Liver (tissue), 8 donors: ENCODE measurements at regions not wholly inside any gene's neighbourhood (a gene's known extent, or its start where the extent isn't known, plus 50 kb on each side); places are given as distances from the start of the nearest gene placed in this dataset.

Experiments used
- DNase-seq: peaks from one replicate; pipeline ENCODE4 v3.0.0-alpha.2; 2017; ENCODE audit warnings: low spot score
- H3K27ac ChIP-seq, 2 donors: one replicate each; pipeline ENCODE4 v1.7.0; 2013; ENCODE audit warnings: inconsistent platforms in 2 of 2, low read length in 2 of 2, control low read depth in 1 of 2, low read depth in 1 of 2, mild to moderate bottlenecking in 1 of 2
- H3K27me3 ChIP-seq, 4 donors: one replicate each; pipeline versions ENCODE4 v1.6.1 to v1.7.0; 2013; ENCODE audit warnings: low read length in 3 of 4, inconsistent platforms in 1 of 4, mild to moderate bottlenecking in 1 of 4, moderate library complexity in 1 of 4; ENCODE audit not compliant: control insufficient read depth in 4 of 4, insufficient read depth in 4 of 4
- H3K36me3 ChIP-seq, 4 donors: one replicate each; pipeline versions ENCODE4 v1.6.1 to v1.7.0; 2013; ENCODE audit warnings: low read length in 3 of 4, mild to moderate bottlenecking in 3 of 4, low read depth in 1 of 4, moderate library complexity in 1 of 4; ENCODE audit not compliant: control insufficient read depth in 4 of 4, insufficient read depth in 3 of 4
- H3K4me1 ChIP-seq, 4 donors: one replicate each; pipeline versions ENCODE4 v1.6.1 to v1.7.0; 2013; ENCODE audit warnings: low read length in 3 of 4, mild to moderate bottlenecking in 3 of 4, moderate library complexity in 1 of 4; ENCODE audit not compliant: control insufficient read depth in 4 of 4, insufficient read depth in 4 of 4
- H3K4me3 ChIP-seq, 3 donors: one replicate each; pipeline versions ENCODE4 v1.6.1 to v1.7.0; 2013; ENCODE audit warnings: low read length in 3 of 3, control low read depth in 1 of 3, low read depth in 1 of 3, mild to moderate bottlenecking in 1 of 3
- H3K9ac ChIP-seq, 2 donors: one replicate each; pipeline ENCODE4 v1.7.0; 2013; ENCODE audit warnings: low read length in 2 of 2, mild to moderate bottlenecking in 2 of 2, moderate library complexity in 2 of 2, control low read depth in 1 of 2, low read depth in 1 of 2
- H3K9me3 ChIP-seq, 4 donors: one replicate each; pipeline versions ENCODE4 v1.6.1 to v1.7.0; 2013; ENCODE audit warnings: low read length in 3 of 4; ENCODE audit not compliant: control insufficient read depth in 4 of 4
- EGR1 ChIP-seq, 2 donors: IDR thresholded peaks; 2 replicates each; pipeline ENCODE4 v1.6.1; 2016 to 2018; ENCODE audit warnings: antibody characterized with exemption in 2 of 2, low read depth in 2 of 2
- FOXA1 ChIP-seq: IDR thresholded peaks from 2 replicates; pipeline ENCODE4 v1.6.1; 2016; ENCODE audit warnings: antibody characterized with exemption
- FOXA2 ChIP-seq: IDR thresholded peaks from 2 replicates; pipeline ENCODE4 v1.6.1; 2016; ENCODE audit warnings: antibody characterized with exemption
- GABPA ChIP-seq, 2 donors: IDR thresholded peaks in 1 of 2; conservative IDR thresholded peaks in 1 of 2; 2 replicates each; pipeline ENCODE4 v1.6.1; 2016; ENCODE audit warnings: antibody characterized with exemption in 2 of 2, mild to moderate bottlenecking in 1 of 2, moderate library complexity in 1 of 2
- HNF4A ChIP-seq, 2 donors: conservative IDR thresholded peaks; 2 replicates each; pipeline ENCODE4 v1.6.1; 2016; ENCODE audit warnings: antibody characterized with exemption in 2 of 2, mild to moderate bottlenecking in 2 of 2
- HNF4G ChIP-seq: IDR thresholded peaks from 2 replicates; pipeline ENCODE4 v1.6.1; 2016; ENCODE audit warnings: antibody characterized with exemption
- JUND ChIP-seq, 2 donors: IDR thresholded peaks; 2 replicates each; pipeline ENCODE4 v1.6.1; 2016; ENCODE audit warnings: antibody characterized with exemption in 2 of 2
- NR2F2 ChIP-seq: IDR thresholded peaks from 2 replicates; pipeline ENCODE4 v1.6.1; 2016; ENCODE audit warnings: antibody characterized with exemption
- RAD21 ChIP-seq, 2 donors: IDR thresholded peaks; 2 replicates each; pipeline ENCODE4 v1.6.1; 2016; ENCODE audit warnings: antibody characterized with exemption in 2 of 2, mild to moderate bottlenecking in 2 of 2
- RXRA ChIP-seq, 2 donors: IDR thresholded peaks; 2 replicates each; pipeline ENCODE4 v1.6.1; 2017 to 2018; ENCODE audit warnings: antibody characterized with exemption in 2 of 2, mild to moderate bottlenecking in 1 of 2
- SP1 ChIP-seq: IDR thresholded peaks from 2 replicates; pipeline ENCODE4 v1.6.1; 2018; ENCODE audit warnings: antibody characterized with exemption, mild to moderate bottlenecking
- TAF1 ChIP-seq: conservative IDR thresholded peaks from 2 replicates; pipeline ENCODE4 v1.6.1; 2016; ENCODE audit warnings: antibody characterized with exemption, mild to moderate bottlenecking
- YY1 ChIP-seq: IDR thresholded peaks from 2 replicates; pipeline ENCODE4 v1.6.1; 2016; ENCODE audit warnings: antibody characterized with exemption, mild to moderate bottlenecking
- WGBS: extraction: QIAGEN DNeasy Blood & Tissue Kit; methylation state at CpG from one replicate; pipeline ENCODE4 v1.1.7; 2013; 5-methylcytosine and 5-hydroxymethylcytosine counted together
- TF ChIP-seq, protein P1 (sequence below): IDR thresholded peaks from 2 replicates; pipeline ENCODE4 v1.6.1; 2016; ENCODE audit warnings: antibody characterized with exemption
- TF ChIP-seq, protein P2 (sequence below): IDR thresholded peaks from 2 replicates; pipeline ENCODE4 v1.6.1; 2016; ENCODE audit warnings: antibody characterized with exemption
- TF ChIP-seq, protein P3 (sequence below): IDR thresholded peaks from 2 replicates; pipeline ENCODE4 v1.6.1; 2016; ENCODE audit warnings: antibody characterized with exemption, mild to moderate bottlenecking
- TF ChIP-seq, protein P4 (sequence below): fragments of 150-350 bp; IDR thresholded peaks from 2 replicates; pipeline ENCODE4 v1.5.1; 2017; ENCODE audit warnings: improper control_type of control experiment, low read depth, low read length; ENCODE audit not compliant: missing input control
- TF ChIP-seq, protein P5 (sequence below): IDR thresholded peaks from 2 replicates; pipeline ENCODE4 v1.6.1; 2016; ENCODE audit warnings: antibody characterized with exemption
- donor health status: healthy.
- donor health status: healthy.
- donor health status: healthy.
- donor health status: healthy.
- donor health status: healthy.

DNA sequence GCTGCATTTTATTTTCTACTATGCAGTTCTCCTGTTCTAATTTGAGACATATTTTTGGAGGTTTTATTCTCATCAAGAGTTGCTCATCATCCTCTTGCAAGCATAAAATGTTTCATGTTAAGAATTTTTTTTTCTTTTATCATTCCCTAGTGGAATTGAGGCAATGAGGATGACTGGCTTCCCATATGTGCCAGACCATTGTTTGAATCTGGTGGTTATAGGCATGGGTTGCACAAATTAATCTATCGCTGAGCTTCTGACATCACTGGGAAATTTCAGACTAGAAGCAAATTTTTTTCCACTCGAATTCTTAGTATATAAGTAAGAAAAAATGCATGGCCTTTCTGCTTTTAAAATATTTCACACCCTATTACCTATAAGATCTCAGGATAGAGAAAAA is 279.1 kb upstream of the PLSCR5 start:
- Histone ChIP-seq H3K27me3 (no peaks in the 10 kb centered on the region), H3K4me3 (no peak overlapping the region), H3K36me3 (no peaks in the 10 kb centered on the region), H3K4me1 (no peaks in the 10 kb centered on the region), H3K27ac (no peak overlapping the region), H3K9ac (no peak overlapping the region), H3K9me3 (no peaks in the 10 kb centered on the region)
- TF ChIP-seq SP1, result no peak
- TF ChIP-seq RXRA (IDR thresholded peaks at IDR 0.05), result no peak
- no peak for TF ChIP-seq HNF4A (conservative IDR thresholded peaks at IDR 0.05)
- no peak for TF ChIP-seq RAD21 (IDR thresholded peaks at IDR 0.05)
- TF ChIP-seq, protein P1, sequence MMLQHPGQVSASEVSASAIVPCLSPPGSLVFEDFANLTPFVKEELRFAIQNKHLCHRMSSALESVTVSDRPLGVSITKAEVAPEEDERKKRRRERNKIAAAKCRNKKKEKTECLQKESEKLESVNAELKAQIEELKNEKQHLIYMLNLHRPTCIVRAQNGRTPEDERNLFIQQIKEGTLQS, result no peak
- TF ChIP-seq, protein P2, sequence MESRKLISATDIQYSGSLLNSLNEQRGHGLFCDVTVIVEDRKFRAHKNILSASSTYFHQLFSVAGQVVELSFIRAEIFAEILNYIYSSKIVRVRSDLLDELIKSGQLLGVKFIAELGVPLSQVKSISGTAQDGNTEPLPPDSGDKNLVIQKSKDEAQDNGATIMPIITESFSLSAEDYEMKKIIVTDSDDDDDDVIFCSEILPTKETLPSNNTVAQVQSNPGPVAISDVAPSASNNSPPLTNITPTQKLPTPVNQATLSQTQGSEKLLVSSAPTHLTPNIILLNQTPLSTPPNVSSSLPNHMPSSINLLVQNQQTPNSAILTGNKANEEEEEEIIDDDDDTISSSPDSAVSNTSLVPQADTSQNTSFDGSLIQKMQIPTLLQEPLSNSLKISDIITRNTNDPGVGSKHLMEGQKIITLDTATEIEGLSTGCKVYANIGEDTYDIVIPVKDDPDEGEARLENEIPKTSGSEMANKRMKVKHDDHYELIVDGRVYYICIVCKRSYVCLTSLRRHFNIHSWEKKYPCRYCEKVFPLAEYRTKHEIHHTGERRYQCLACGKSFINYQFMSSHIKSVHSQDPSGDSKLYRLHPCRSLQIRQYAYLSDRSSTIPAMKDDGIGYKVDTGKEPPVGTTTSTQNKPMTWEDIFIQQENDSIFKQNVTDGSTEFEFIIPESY, result no peak
- no peak for TF ChIP-seq FOXA2
- TF ChIP-seq, protein P3, sequence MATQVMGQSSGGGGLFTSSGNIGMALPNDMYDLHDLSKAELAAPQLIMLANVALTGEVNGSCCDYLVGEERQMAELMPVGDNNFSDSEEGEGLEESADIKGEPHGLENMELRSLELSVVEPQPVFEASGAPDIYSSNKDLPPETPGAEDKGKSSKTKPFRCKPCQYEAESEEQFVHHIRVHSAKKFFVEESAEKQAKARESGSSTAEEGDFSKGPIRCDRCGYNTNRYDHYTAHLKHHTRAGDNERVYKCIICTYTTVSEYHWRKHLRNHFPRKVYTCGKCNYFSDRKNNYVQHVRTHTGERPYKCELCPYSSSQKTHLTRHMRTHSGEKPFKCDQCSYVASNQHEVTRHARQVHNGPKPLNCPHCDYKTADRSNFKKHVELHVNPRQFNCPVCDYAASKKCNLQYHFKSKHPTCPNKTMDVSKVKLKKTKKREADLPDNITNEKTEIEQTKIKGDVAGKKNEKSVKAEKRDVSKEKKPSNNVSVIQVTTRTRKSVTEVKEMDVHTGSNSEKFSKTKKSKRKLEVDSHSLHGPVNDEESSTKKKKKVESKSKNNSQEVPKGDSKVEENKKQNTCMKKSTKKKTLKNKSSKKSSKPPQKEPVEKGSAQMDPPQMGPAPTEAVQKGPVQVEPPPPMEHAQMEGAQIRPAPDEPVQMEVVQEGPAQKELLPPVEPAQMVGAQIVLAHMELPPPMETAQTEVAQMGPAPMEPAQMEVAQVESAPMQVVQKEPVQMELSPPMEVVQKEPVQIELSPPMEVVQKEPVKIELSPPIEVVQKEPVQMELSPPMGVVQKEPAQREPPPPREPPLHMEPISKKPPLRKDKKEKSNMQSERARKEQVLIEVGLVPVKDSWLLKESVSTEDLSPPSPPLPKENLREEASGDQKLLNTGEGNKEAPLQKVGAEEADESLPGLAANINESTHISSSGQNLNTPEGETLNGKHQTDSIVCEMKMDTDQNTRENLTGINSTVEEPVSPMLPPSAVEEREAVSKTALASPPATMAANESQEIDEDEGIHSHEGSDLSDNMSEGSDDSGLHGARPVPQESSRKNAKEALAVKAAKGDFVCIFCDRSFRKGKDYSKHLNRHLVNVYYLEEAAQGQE, result no peak
- TF ChIP-seq FOXA1, result no peak
- TF ChIP-seq TAF1, result no peak
- TF ChIP-seq NR2F2, result no peak
- TF ChIP-seq, protein P4, sequence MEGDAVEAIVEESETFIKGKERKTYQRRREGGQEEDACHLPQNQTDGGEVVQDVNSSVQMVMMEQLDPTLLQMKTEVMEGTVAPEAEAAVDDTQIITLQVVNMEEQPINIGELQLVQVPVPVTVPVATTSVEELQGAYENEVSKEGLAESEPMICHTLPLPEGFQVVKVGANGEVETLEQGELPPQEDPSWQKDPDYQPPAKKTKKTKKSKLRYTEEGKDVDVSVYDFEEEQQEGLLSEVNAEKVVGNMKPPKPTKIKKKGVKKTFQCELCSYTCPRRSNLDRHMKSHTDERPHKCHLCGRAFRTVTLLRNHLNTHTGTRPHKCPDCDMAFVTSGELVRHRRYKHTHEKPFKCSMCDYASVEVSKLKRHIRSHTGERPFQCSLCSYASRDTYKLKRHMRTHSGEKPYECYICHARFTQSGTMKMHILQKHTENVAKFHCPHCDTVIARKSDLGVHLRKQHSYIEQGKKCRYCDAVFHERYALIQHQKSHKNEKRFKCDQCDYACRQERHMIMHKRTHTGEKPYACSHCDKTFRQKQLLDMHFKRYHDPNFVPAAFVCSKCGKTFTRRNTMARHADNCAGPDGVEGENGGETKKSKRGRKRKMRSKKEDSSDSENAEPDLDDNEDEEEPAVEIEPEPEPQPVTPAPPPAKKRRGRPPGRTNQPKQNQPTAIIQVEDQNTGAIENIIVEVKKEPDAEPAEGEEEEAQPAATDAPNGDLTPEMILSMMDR, result no peak
- no peak for TF ChIP-seq JUND (IDR thresholded peaks at IDR 0.05)
- TF ChIP-seq, protein P5, sequence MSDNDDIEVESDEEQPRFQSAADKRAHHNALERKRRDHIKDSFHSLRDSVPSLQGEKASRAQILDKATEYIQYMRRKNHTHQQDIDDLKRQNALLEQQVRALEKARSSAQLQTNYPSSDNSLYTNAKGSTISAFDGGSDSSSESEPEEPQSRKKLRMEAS, result no peak
- no peak for TF ChIP-seq EGR1 (IDR thresholded peaks at IDR 0.05; ENCODE audit: low read depth in 2 of 2)
- no peak for TF ChIP-seq YY1
- no peak for TF ChIP-seq HNF4G
- TF ChIP-seq GABPA (IDR thresholded peaks at IDR 0.05 in 1 of 2, conservative IDR thresholded peaks at IDR 0.05 in 1 of 2), result no peak
- no peak for DNase-seq
- WGBS, result 69% methylated on average over 2 of the region's 2 CpGs

DNA sequence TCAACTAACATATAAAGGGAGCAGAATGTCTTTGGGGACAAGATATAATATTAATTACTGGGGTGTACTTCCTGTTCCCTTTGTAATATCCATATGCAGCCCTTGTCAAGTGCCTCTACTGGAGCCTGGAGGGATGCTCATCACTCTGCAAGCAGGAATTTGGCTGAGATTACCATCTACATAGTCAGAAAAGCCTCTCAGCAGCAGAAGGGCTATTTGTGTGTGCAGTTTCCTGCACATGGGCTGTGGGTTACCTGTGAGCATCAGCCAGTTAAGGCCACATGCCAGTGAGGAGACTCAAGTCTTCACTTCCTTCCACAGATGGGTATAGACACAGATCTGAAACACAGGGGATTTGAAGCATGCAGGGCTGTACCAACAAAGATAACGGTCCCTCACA is 278.1 kb upstream of the PLSCR5 start:
- H3K9me3 ChIP-seq, result no peaks in the 10 kb centered on the region
- H3K9ac ChIP-seq, result no peak overlapping the region
- H3K4me1 ChIP-seq, result no peaks in the 10 kb centered on the region
- 32% methylated on average over 1 of the region's 1 CpG for WGBS
- H3K36me3 ChIP-seq, result no peaks in the 10 kb centered on the region
- H3K4me3 ChIP-seq, result no peak overlapping the region
- H3K27ac ChIP-seq, result no peak overlapping the region
- no peak for DNase-seq
- H3K27me3 ChIP-seq, result no peaks in the 10 kb centered on the region
- TF ChIP-seq, protein P5, result no peak
- TF ChIP-seq NR2F2 (no peak), HNF4G (no peak), EGR1 (IDR thresholded peaks at IDR 0.05; ENCODE audit: low read depth in 2 of 2) (no peak), RAD21 (IDR thresholded peaks at IDR 0.05) (no peak), YY1 (no peak), SP1 (no peak), TAF1 (no peak), JUND (IDR thresholded peaks at IDR 0.05) (no peak)
- TF ChIP-seq, protein P2, result no peak
- TF ChIP-seq, protein P1, result no peak
- TF ChIP-seq, protein P3, result no peak
